ENCODE measurements at regions not wholly inside any gene's neighbourhood (a gene's known extent, or its start where the extent isn't known, plus 50 kb on each side); places are given as distances from the start of the nearest gene placed in this dataset.

DNA sequence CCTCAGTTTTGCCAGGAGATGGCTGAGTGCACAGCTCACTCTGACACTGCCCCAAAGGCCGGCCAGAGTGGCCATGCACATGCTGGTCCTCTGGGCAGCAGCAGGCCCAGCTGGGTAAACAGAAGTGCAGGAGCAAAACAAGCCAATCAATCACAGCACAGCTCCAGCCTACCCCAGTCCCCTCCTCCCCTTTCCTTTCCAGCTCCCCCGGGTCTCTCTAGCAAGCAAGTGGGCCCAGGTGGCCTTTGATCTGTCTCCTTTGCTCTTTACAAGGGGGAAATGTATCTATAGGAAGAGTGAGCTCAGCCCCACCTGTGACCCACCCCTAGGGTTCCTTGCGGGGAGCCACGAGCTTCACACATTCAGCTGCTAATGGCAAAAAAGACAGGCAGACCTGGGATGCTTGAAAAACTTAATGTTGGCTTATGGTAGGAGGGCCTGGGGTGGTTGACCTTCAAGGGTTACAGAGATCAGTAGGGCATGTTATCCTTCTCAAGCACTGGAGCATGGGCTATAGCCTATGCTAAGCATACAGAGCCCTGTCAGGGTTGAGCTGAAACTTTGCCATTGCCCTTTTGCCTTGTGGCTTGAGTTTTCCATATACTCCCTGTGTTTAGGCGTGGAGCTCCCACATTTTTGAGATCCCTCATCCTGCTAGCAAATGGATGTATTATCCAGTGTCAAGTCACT lies 57.8 kb upstream of the PLAC1 start:
- no peaks in the 10 kb centered on the region for H3K9me2 ChIP-seq (ENCODE audit: insufficient read depth)
- no peak for TF ChIP-seq POLR2A (IDR thresholded peaks at IDR 0.05; ENCODE audit: borderline replicate concordance, extremely low read depth, insufficient read depth, insufficient read length)
- no peak for TF ChIP-seq EZH2 (IDR thresholded peaks at IDR 0.05)
- TF ChIP-seq SIN3A (IDR thresholded peaks at IDR 0.05; ENCODE audit: low read depth) = no peak
- no peak for TF ChIP-seq ZBTB33 (IDR thresholded peaks at IDR 0.05; ENCODE audit: extremely low read depth, insufficient replicate concordance, low read length)
- TF ChIP-seq CEBPB (IDR thresholded peaks at IDR 0.05; ENCODE audit: low read depth) = no peak
- TF ChIP-seq ELF1 (IDR thresholded peaks at IDR 0.05; ENCODE audit: borderline replicate concordance, low read depth) = no peak
- no peak for TF ChIP-seq CBX3 (IDR thresholded peaks at IDR 0.05; ENCODE audit: low read depth)
- no peak for TF ChIP-seq JUND (IDR thresholded peaks at IDR 0.05)
- TF ChIP-seq ATF3 (IDR thresholded peaks at IDR 0.05) = no peak
- no peak for TF ChIP-seq TCF7L2 (IDR thresholded peaks at IDR 0.05; ENCODE audit: borderline replicate concordance, extremely low read depth, insufficient read depth, insufficient read length)
- TF ChIP-seq, protein P1, sequence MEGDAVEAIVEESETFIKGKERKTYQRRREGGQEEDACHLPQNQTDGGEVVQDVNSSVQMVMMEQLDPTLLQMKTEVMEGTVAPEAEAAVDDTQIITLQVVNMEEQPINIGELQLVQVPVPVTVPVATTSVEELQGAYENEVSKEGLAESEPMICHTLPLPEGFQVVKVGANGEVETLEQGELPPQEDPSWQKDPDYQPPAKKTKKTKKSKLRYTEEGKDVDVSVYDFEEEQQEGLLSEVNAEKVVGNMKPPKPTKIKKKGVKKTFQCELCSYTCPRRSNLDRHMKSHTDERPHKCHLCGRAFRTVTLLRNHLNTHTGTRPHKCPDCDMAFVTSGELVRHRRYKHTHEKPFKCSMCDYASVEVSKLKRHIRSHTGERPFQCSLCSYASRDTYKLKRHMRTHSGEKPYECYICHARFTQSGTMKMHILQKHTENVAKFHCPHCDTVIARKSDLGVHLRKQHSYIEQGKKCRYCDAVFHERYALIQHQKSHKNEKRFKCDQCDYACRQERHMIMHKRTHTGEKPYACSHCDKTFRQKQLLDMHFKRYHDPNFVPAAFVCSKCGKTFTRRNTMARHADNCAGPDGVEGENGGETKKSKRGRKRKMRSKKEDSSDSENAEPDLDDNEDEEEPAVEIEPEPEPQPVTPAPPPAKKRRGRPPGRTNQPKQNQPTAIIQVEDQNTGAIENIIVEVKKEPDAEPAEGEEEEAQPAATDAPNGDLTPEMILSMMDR (IDR thresholded peaks at IDR 0.05 in 2 of 3, conservative IDR thresholded peaks at IDR 0.05 in 1 of 3; ENCODE audit: borderline replicate concordance in 1 of 3, insufficient read depth in 1 of 3, low read depth in 2 of 3, low read length in 2 of 3) = no peak
- TF ChIP-seq ZNF274 (IDR thresholded peaks at IDR 0.05; ENCODE audit: low read depth, low read length) = no peak
- no peak for TF ChIP-seq SRF (IDR thresholded peaks at IDR 0.05; ENCODE audit: low read depth)
- RAD21 ChIA-PET (ENCODE audit: low non-redundant PET in 1 of 2, low total read pairs in 2 of 2, uncharacterized antibody in 2 of 2, unreplicated experiment in 2 of 2) = no interaction called here
- H4K20me1 ChIP-seq (ENCODE audit: insufficient read depth) = no peaks in the 10 kb centered on the region
- no TSS peak for BruUV-seq (replicated peaks)
- no peak overlapping the region for H3K4me3 ChIP-seq (replicated peaks in 1 of 2; ENCODE audit: low read depth in 1 of 2, low read length in 2 of 2)
- H3K27me3 ChIP-seq (ENCODE audit: insufficient read depth, low read length) = no peaks in the 10 kb centered on the region
- H2AFZ ChIP-seq (ENCODE audit: low read depth, low read length, poor library complexity, severe bottlenecking) = no peak overlapping the region
- H3K4me2 ChIP-seq (ENCODE audit: low read length) = no peak overlapping the region
- DNase-seq (ENCODE audit: low read depth, low spot score) = no peak
- H3K9ac ChIP-seq (ENCODE audit: low read length) = no peak overlapping the region
- no peak for ATAC-seq
- intact Hi-C loops (cut with micrococcal nuclease) = no loop called here
- H3K9me3 ChIP-seq (ENCODE audit: control insufficient read depth in 1 of 2, insufficient read depth in 1 of 2, low read depth in 1 of 2, low read length in 2 of 2) = no peaks in the 10 kb centered on the region
- no peak overlapping the region for H3K27ac ChIP-seq (ENCODE audit: low read depth, low read length)
- POLR2A ChIA-PET = no interaction called here
- CTCF ChIA-PET = interaction anchor here (0.6 kb wide), 1 partner anchor 195 kb away, joined by 4 read pairs; no protein-coding TSS in a partner anchor
- H3K36me3 ChIP-seq (ENCODE audit: control insufficient read depth in 1 of 2, insufficient read depth in 2 of 2, low read length in 2 of 2) = no peaks in the 10 kb centered on the region
- no peaks in the 10 kb centered on the region for H3K79me2 ChIP-seq (ENCODE audit: insufficient read depth, low read length)
- peaks cover 6 to 18% of the 10 kb centered on the region in 2 experiments for H3K4me1 ChIP-seq (ENCODE audit: control insufficient read depth in 1 of 2, insufficient read depth in 2 of 2, low read length in 2 of 2)
